GM12875 (cell line): ENCODE measurements at regions not wholly inside any gene's neighbourhood (a gene's known extent, or its start where the extent isn't known, plus 50 kb on each side); places are given as distances from the start of the nearest gene placed in this dataset.

Experiments used
- H3K4me3 ChIP-seq: one replicate; pipeline ENCODE4 v1.5.1; 2011; ENCODE audit warnings: low read depth, low read length, control low read depth
- CTCF ChIP-seq: IDR thresholded peaks from 2 replicates; pipeline ENCODE4 v1.5.1; 2011; ENCODE audit warnings: low read depth, mild to moderate bottlenecking, control low read depth, inconsistent platforms, low read length, moderate library complexity, borderline replicate concordance; ENCODE audit not compliant: insufficient read depth

- H3K4me3 ChIP-seq: no peak overlapping the region
- TF ChIP-seq CTCF: no peak
Measured at GRCh38 chr18:41456831-41457230, 498.2 kb upstream of the PIK3C3 start.

- TF ChIP-seq CTCF: no peak
- no peak overlapping the region for H3K4me3 ChIP-seq
Measured at GRCh38 chr18:41449612-41450011, 505.4 kb upstream of the PIK3C3 start.

- no peak overlapping the region for H3K4me3 ChIP-seq
- TF ChIP-seq CTCF: no peak
Measured at GRCh38 chr18:41444943-41445342, 510.1 kb upstream of the PIK3C3 start.

DNA sequence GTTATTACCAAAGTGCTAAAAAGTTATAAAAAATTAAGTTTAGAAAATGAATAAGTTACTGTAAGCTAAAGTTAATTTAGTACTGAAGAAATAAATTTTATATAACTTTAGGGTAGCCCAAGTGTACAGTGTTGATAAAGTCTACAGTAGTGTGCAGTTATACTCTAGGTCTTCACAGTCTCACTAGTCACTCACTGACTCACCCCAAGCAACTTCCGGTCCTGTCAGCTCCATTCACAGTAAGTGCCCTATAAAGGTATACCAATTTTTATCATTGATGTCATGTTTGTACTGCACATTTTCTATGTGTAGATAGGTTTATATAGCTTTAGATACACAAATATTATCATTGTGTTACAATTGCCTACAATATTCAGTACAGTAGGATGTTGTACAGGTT, 518.3 kb upstream of the PIK3C3 start:
- TF ChIP-seq CTCF: no peak
- no peak overlapping the region for H3K4me3 ChIP-seq

DNA sequence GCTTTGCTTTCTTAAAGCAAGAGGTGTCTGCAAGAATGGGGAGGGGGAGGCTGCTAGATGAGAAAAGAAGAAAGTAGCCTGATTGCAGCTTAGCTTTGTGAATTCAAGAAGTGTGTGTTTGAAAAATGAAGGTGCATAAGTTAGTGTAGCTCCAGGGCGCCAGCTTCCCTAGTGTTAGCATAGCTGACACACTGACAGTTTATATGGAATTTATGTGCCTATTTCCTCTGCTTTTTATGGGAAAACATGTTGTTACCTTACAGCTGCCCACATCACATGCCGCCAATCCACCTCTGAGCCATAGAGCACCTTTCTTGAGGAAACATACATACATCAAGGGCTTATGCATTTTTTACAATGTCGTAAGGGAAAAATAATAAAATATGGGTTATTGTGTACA, 536.4 kb upstream of the PIK3C3 start:
- no peak for TF ChIP-seq CTCF
- H3K4me3 ChIP-seq: no peak overlapping the region

GRCh38 chr18:41416044-41416443, 539.0 kb upstream of the PIK3C3 start:
- H3K4me3 ChIP-seq: no peak overlapping the region
- TF ChIP-seq CTCF: no peak

GRCh38 chr18:41410006-41410405, 545.0 kb upstream of the PIK3C3 start:
- TF ChIP-seq CTCF: no peak
- H3K4me3 ChIP-seq: no peak overlapping the region
